Gastrocnemius medialis (tissue), 4 donors: ENCODE measurements at regions not wholly inside any gene's neighbourhood (a gene's known extent, or its start where the extent isn't known, plus 50 kb on each side); places are given as distances from the start of the nearest gene placed in this dataset.

Experiments used
- POLR2A ChIP-seq, 2 donors: fragments of 450-650 bp; IDR thresholded peaks; one replicate each; pipeline ENCODE4 v1.6.1; 2017; ENCODE audit warnings: antibody characterized with exemption in 2 of 2, mild to moderate bottlenecking in 2 of 2, moderate library complexity in 2 of 2
- TF ChIP-seq, protein P1 (sequence below), 5 experiments: fragments of 450-650 bp in 3 of 5; fragments of 200-600 bp in 2 of 5; sonication (generic) in 2 of 5; IDR thresholded peaks in 4 of 5; conservative IDR thresholded peaks in 1 of 5; 1 replicate in 4 of 5; 2 replicates in 1 of 5; pipeline ENCODE4 v1.5.1; 2016 to 2019; ENCODE audit warnings: antibody characterized with exemption in 5 of 5, mild to moderate bottlenecking in 3 of 5, moderate library complexity in 3 of 5

GRCh38 chr3:161619351-161619750 lies 122.7 kb downstream of the OTOL1 start:
- TF ChIP-seq POLR2A (IDR thresholded peaks at IDR 0.05) = no peak
- TF ChIP-seq, protein P1, sequence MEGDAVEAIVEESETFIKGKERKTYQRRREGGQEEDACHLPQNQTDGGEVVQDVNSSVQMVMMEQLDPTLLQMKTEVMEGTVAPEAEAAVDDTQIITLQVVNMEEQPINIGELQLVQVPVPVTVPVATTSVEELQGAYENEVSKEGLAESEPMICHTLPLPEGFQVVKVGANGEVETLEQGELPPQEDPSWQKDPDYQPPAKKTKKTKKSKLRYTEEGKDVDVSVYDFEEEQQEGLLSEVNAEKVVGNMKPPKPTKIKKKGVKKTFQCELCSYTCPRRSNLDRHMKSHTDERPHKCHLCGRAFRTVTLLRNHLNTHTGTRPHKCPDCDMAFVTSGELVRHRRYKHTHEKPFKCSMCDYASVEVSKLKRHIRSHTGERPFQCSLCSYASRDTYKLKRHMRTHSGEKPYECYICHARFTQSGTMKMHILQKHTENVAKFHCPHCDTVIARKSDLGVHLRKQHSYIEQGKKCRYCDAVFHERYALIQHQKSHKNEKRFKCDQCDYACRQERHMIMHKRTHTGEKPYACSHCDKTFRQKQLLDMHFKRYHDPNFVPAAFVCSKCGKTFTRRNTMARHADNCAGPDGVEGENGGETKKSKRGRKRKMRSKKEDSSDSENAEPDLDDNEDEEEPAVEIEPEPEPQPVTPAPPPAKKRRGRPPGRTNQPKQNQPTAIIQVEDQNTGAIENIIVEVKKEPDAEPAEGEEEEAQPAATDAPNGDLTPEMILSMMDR (IDR thresholded peaks at IDR 0.05 in 4 of 5, conservative IDR thresholded peaks at IDR 0.05 in 1 of 5) = no peak
